Common myeloid progenitor, CD34-positive (primary cell): ENCODE measurements at regions not wholly inside any gene's neighbourhood (a gene's known extent, or its start where the extent isn't known, plus 50 kb on each side); places are given as distances from the start of the nearest gene placed in this dataset.

Experiments
- CTCF ChIA-PET: fragments of 350-600 bp; sonication (Branson Sonifier 250); formaldehyde crosslinking; loops from one replicate; lab custom pipeline; 2021; ENCODE audit warnings: antibody characterized with exemption; lab: Charles Lee
- POLR2A ChIA-PET: fragments of 350-600 bp; sonication (Branson Sonifier 250); formaldehyde crosslinking; loops from one replicate; lab custom pipeline; 2021; ENCODE audit warnings: antibody characterized with exemption; lab: Charles Lee
- DNase-seq, 3 donors: peaks; one replicate each; pipeline versions ENCODE4 v3.0.0 to v3.0.0-alpha.2; 2013
- H3K27ac ChIP-seq, 2 experiments: 1 replicate in 1 of 2; 2 replicates in 1 of 2; pipeline ENCODE4 v1.7.0; 2013; ENCODE audit warnings: inconsistent platforms in 2 of 2, low read length in 2 of 2, mild to moderate bottlenecking in 2 of 2, low read depth in 1 of 2, moderate library complexity in 1 of 2; ENCODE audit not compliant: severe bottlenecking in 2 of 2, insufficient read depth in 1 of 2, poor library complexity in 1 of 2
- H3K27me3 ChIP-seq, 5 experiments: replicated peaks in 2 of 5; 1 replicate in 3 of 5; 2 replicates in 2 of 5; pipeline versions ENCODE4 v1.6.1 to v1.7.0; 2013; ENCODE audit warnings: low read length in 4 of 5, mild to moderate bottlenecking in 2 of 5, moderate library complexity in 2 of 5, inconsistent platforms in 1 of 5; ENCODE audit not compliant: insufficient read depth in 5 of 5, control insufficient read depth in 4 of 5
- H3K36me3 ChIP-seq, 4 experiments: 1 replicate in 2 of 4; 2 replicates in 2 of 4; pipeline versions ENCODE4 v1.6.1 to v1.7.0; 2013; ENCODE audit warnings: low read length in 3 of 4, control low read depth in 1 of 4, mild to moderate bottlenecking in 1 of 4; ENCODE audit not compliant: control insufficient read depth in 4 of 4, insufficient read depth in 4 of 4
- H3K4me1 ChIP-seq, 4 experiments: 1 replicate in 3 of 4; 2 replicates in 1 of 4; pipeline versions ENCODE4 v1.6.1 to v1.7.1; 2013; ENCODE audit warnings: low read length in 3 of 4, mild to moderate bottlenecking in 3 of 4, control low read depth in 1 of 4, inconsistent platforms in 1 of 4, moderate library complexity in 1 of 4; ENCODE audit not compliant: control insufficient read depth in 4 of 4, insufficient read depth in 4 of 4; ENCODE audit errors: control extremely low read depth in 1 of 4
- H3K4me3 ChIP-seq, 7 experiments: 1 replicate in 4 of 7; 2 replicates in 3 of 7; pipeline versions ENCODE4 v1.5.1 to v1.7.0; 2013; ENCODE audit warnings: mild to moderate bottlenecking in 7 of 7, low read length in 6 of 7, moderate library complexity in 6 of 7, inconsistent platforms in 2 of 7, low read depth in 2 of 7, control low read depth in 1 of 7; ENCODE audit not compliant: insufficient read depth in 4 of 7, control insufficient read depth in 1 of 7; ENCODE audit errors: extremely low read depth in 1 of 7
- H3K9me3 ChIP-seq, 5 experiments: 1 replicate in 4 of 5; 2 replicates in 1 of 5; pipeline versions ENCODE4 v1.6.1 to v1.7.1; 2013; ENCODE audit warnings: low read length in 4 of 5, mild to moderate bottlenecking in 2 of 5, inconsistent platforms in 1 of 5, low read depth in 1 of 5, moderate library complexity in 1 of 5; ENCODE audit not compliant: control insufficient read depth in 4 of 5, insufficient read depth in 2 of 5; ENCODE audit errors: control extremely low read depth in 1 of 5
- WGBS: methylation state at CpG from one replicate; pipeline ENCODE4 v1.1.5; 2013; ENCODE audit not compliant: insufficient coverage; 5-methylcytosine and 5-hydroxymethylcytosine counted together

- H3K9me3 ChIP-seq: no peaks in the 10 kb centered on the region
- ChIA-PET CTCF (interaction anchor here (1.1 kb wide), 1 partner anchor 9 kb away, joined by 3 read pairs; no protein-coding TSS in a partner anchor), POLR2A (no interaction called here)
- H3K36me3 ChIP-seq: no peaks in the 10 kb centered on the region
- WGBS: 100% methylated on average over 4 of the region's 4 CpGs
- no peak for DNase-seq
- H3K27me3 ChIP-seq: no peaks in the 10 kb centered on the region
- H3K4me3 ChIP-seq: no peak overlapping the region
- no peaks in the 10 kb centered on the region for H3K4me1 ChIP-seq
- H3K27ac ChIP-seq: no peak overlapping the region
These were observed 690.5 kb upstream of the NR5A2 start for GRCh38 chr1:199336745-199337640.

- ChIA-PET POLR2A (no interaction called here), CTCF (no interaction called here)
- Histone ChIP-seq H3K27me3 (no peaks in the 10 kb centered on the region), H3K27ac (no peak overlapping the region), H3K4me1 (no peaks in the 10 kb centered on the region), H3K4me3 (no peak overlapping the region), H3K36me3 (no peaks in the 10 kb centered on the region), H3K9me3 (no peaks in the 10 kb centered on the region)
- WGBS: no CpG with 5 or more reads among the region's 1 CpG
- DNase-seq: no peak
These were observed 688.8 kb upstream of the NR5A2 start for GRCh38 chr1:199338760-199339159.

GRCh38 chr1:199352351-199352750, 675.2 kb upstream of the NR5A2 start:
- no peaks in the 10 kb centered on the region for H3K36me3 ChIP-seq
- DNase-seq: no peak
- H3K4me3 ChIP-seq: no peak overlapping the region
- ChIA-PET CTCF (interaction anchor here (0.7 kb wide), 1 partner anchor 69 kb away, joined by 3 read pairs; no protein-coding TSS in a partner anchor), POLR2A (no interaction called here)
- no peak overlapping the region for H3K27ac ChIP-seq
- H3K9me3 ChIP-seq: peaks cover 5 to 17% (median 6%) of the 10 kb centered on the region in 5 experiments
- H3K27me3 ChIP-seq: no peaks in the 10 kb centered on the region
- 100% methylated on average over 3 of the region's 5 CpGs for WGBS
- H3K4me1 ChIP-seq: no peaks in the 10 kb centered on the region

GRCh38 chr1:199353906-199354305, 673.6 kb upstream of the NR5A2 start:
- Histone ChIP-seq H3K27me3 (no peaks in the 10 kb centered on the region), H3K4me1 (no peaks in the 10 kb centered on the region), H3K27ac (no peak overlapping the region), H3K9me3 (peaks cover 5 to 15% (median 6%) of the 10 kb centered on the region in 5 experiments), H3K4me3 (no peak overlapping the region), H3K36me3 (no peaks in the 10 kb centered on the region)
- DNase-seq: no peak
- ChIA-PET POLR2A (no interaction called here), CTCF (interaction anchor here (1.2 kb wide), 1 partner anchor 141 kb away, joined by 5 read pairs; no protein-coding TSS in a partner anchor)
- WGBS: 100% methylated on average over 2 of the region's 2 CpGs

- WGBS: no CpG with 5 or more reads among the region's 2 CpGs
These were observed 670.9 kb upstream of the NR5A2 start for GRCh38 chr1:199356561-199356960.

GRCh38 chr1:199357599-199357998, 669.9 kb upstream of the NR5A2 start:
- ChIA-PET CTCF (interaction anchor here (1.8 kb wide), 1 partner anchor 24 kb away, joined by 4 read pairs; no protein-coding TSS in a partner anchor), POLR2A (no interaction called here)
- no peaks in the 10 kb centered on the region for H3K27me3 ChIP-seq
- peaks cover 0 to 3% (median 0%) of the 10 kb centered on the region in 5 experiments for H3K9me3 ChIP-seq
- H3K4me1 ChIP-seq: no peaks in the 10 kb centered on the region
- no peak overlapping the region for H3K4me3 ChIP-seq
- 100% methylated on average over 3 of the region's 3 CpGs for WGBS
- DNase-seq: no peak
- no peak overlapping the region for H3K27ac ChIP-seq
- no peaks in the 10 kb centered on the region for H3K36me3 ChIP-seq

More at GRCh38 chr1:199356561-199356960, 670.9 kb upstream of the NR5A2 start:
- no peaks in the 10 kb centered on the region for H3K27me3 ChIP-seq
- no peaks in the 10 kb centered on the region for H3K4me1 ChIP-seq
- no peaks in the 10 kb centered on the region for H3K36me3 ChIP-seq
- DNase-seq: no peak
- POLR2A ChIA-PET: no interaction called here
- no peak overlapping the region for H3K4me3 ChIP-seq
- H3K9me3 ChIP-seq: peaks cover 0 to 3% (median 0%) of the 10 kb centered on the region in 5 experiments
- H3K27ac ChIP-seq: no peak overlapping the region
- CTCF ChIA-PET: interaction anchor here (1.8 kb wide), 1 partner anchor 23 kb away, joined by 4 read pairs; no protein-coding TSS in a partner anchor

- WGBS: no CpG with 5 or more reads among the region's 1 CpG
- DNase-seq: no peak
- CTCF ChIA-PET: interaction anchor here (1.3 kb wide), 1 partner anchor 12 kb away, joined by 3 read pairs; no protein-coding TSS in a partner anchor
- H3K4me3 ChIP-seq: no peak overlapping the region
- H3K36me3 ChIP-seq: no peaks in the 10 kb centered on the region
- no peaks in the 10 kb centered on the region for H3K4me1 ChIP-seq
- H3K27me3 ChIP-seq: no peaks in the 10 kb centered on the region
- no peak overlapping the region for H3K27ac ChIP-seq
- POLR2A ChIA-PET: no interaction called here
- H3K9me3 ChIP-seq: no peaks in the 10 kb centered on the region
These were observed 664.5 kb upstream of the NR5A2 start for GRCh38 chr1:199362996-199363395.
